ENCODE measurements at regions not wholly inside any gene's neighbourhood (a gene's known extent, or its start where the extent isn't known, plus 50 kb on each side); places are given as distances from the start of the nearest gene placed in this dataset.

- H3K9me2 ChIP-seq (ENCODE audit: insufficient read depth): no peaks in the 10 kb centered on the region
- TF ChIP-seq SIN3A (IDR thresholded peaks at IDR 0.05; ENCODE audit: low read depth) (no peak), ZNF274 (IDR thresholded peaks at IDR 0.05; ENCODE audit: low read depth, low read length) (no peak), REST (IDR thresholded peaks at IDR 0.05; ENCODE audit: low read depth) (no peak), ZBTB33 (IDR thresholded peaks at IDR 0.05; ENCODE audit: extremely low read depth, insufficient replicate concordance, low read length) (no peak), EZH2phosphoT487 (IDR thresholded peaks at IDR 0.05; ENCODE audit: borderline replicate concordance) (no peak), JUND (IDR thresholded peaks at IDR 0.05) (no peak), YY1 (IDR thresholded peaks at IDR 0.05; ENCODE audit: extremely low read depth, insufficient replicate concordance, low read depth, low read length) (no peak), TCF7L2 (IDR thresholded peaks at IDR 0.05; ENCODE audit: borderline replicate concordance, extremely low read depth, insufficient read depth, insufficient read length) (no peak), ZFX (IDR thresholded peaks at IDR 0.05) (no peak), ELF1 (IDR thresholded peaks at IDR 0.05; ENCODE audit: borderline replicate concordance, low read depth) (no peak), EGR1 (IDR thresholded peaks at IDR 0.05; ENCODE audit: low read depth) (no peak), MAX (IDR thresholded peaks at IDR 0.05) (no peak), SRF (IDR thresholded peaks at IDR 0.05; ENCODE audit: low read depth) (no peak), ATF3 (IDR thresholded peaks at IDR 0.05) (no peak), CTCF (IDR thresholded peaks at IDR 0.05 in 2 of 3, conservative IDR thresholded peaks at IDR 0.05 in 1 of 3; ENCODE audit: borderline replicate concordance in 1 of 3, insufficient read depth in 1 of 3, low read depth in 2 of 3, low read length in 2 of 3) (no peak), CBX3 (IDR thresholded peaks at IDR 0.05; ENCODE audit: low read depth) (no peak), SP1 (IDR thresholded peaks at IDR 0.05; ENCODE audit: low read depth) (no peak), POLR2A (IDR thresholded peaks at IDR 0.05; ENCODE audit: borderline replicate concordance, extremely low read depth, insufficient read depth, insufficient read length) (no peak), CEBPB (IDR thresholded peaks at IDR 0.05; ENCODE audit: low read depth) (no peak)
- CTCF ChIA-PET: no interaction called here
- no peaks in the 10 kb centered on the region; a peak in 1 of 4 replicates for H3K9me3 ChIP-seq (ENCODE audit: control insufficient read depth in 1 of 2, insufficient read depth in 1 of 2, low read depth in 1 of 2, low read length in 2 of 2)
- H3K79me2 ChIP-seq (ENCODE audit: insufficient read depth, low read length): no peaks in the 10 kb centered on the region
- no TSS peak for BruUV-seq (replicated peaks)
- DNase-seq (ENCODE audit: low read depth, low spot score) (no peak), ATAC-seq (no peak)
- H3K9ac ChIP-seq (ENCODE audit: low read length): no peak overlapping the region
- H3K27ac ChIP-seq (ENCODE audit: low read depth, low read length): no peak overlapping the region
- no peaks in the 10 kb centered on the region for H3K36me3 ChIP-seq (ENCODE audit: control insufficient read depth in 1 of 2, insufficient read depth in 2 of 2, low read length in 2 of 2)
- intact Hi-C loops (cut with micrococcal nuclease): no loop called here
- H3K27me3 ChIP-seq (ENCODE audit: insufficient read depth, low read length): no peaks in the 10 kb centered on the region
- H3K4me2 ChIP-seq (ENCODE audit: low read length): no peak overlapping the region
- H4K20me1 ChIP-seq (ENCODE audit: insufficient read depth): no peaks in the 10 kb centered on the region
- RAD21 ChIA-PET (ENCODE audit: low non-redundant PET in 1 of 2, low total read pairs in 2 of 2, uncharacterized antibody in 2 of 2, unreplicated experiment in 2 of 2): no interaction called here
- H3K4me3 ChIP-seq (replicated peaks in 1 of 2; ENCODE audit: low read depth in 1 of 2, low read length in 2 of 2): no peak overlapping the region
- no peak overlapping the region for H2AFZ ChIP-seq (ENCODE audit: low read depth, low read length, poor library complexity, severe bottlenecking)
- H3K4me1 ChIP-seq (ENCODE audit: control insufficient read depth in 1 of 2, insufficient read depth in 2 of 2, low read length in 2 of 2): peaks cover 0 to 10% of the 10 kb centered on the region in 2 experiments; a peak in 2 of 4 replicates
- POLR2A ChIA-PET: no interaction called here
These were observed 96.6 kb upstream of the CTDP1 start for GRCh38 chr18:79582978-79583377.
